ENCODE measurements at regions not wholly inside any gene's neighbourhood (a gene's known extent, or its start where the extent isn't known, plus 50 kb on each side); places are given as distances from the start of the nearest gene placed in this dataset.

DNA sequence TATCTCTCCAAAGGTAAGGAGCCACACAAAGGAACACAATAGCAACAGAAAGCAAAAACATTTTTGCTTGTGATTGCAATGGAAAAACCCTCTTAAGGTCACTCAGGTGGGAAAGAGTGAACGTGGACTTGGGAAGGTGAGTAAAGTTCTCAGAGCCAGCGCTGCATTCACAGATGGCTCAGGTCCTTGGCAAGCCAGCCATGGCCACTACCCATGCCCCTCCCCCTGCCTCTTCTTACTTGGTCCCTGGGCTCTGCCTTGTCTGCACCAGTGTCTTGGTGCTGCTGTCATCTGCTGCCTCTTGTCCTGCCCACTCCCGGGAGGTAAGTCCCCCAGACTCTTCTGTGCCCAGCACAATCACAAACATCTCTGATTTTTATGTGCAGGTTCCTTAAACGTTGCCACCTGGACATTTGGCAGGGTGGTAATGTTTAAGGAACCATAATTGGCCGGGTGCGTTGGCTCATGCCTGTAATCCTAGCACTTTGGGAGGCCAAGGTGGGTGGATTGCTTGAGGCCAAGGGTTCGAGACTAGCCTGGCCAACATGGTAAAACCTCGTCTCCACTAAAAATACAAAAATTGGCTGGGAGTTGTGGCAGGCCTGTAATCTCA is 74.6 kb downstream of the FEM1C start:
- TF ChIP-seq, protein P1, sequence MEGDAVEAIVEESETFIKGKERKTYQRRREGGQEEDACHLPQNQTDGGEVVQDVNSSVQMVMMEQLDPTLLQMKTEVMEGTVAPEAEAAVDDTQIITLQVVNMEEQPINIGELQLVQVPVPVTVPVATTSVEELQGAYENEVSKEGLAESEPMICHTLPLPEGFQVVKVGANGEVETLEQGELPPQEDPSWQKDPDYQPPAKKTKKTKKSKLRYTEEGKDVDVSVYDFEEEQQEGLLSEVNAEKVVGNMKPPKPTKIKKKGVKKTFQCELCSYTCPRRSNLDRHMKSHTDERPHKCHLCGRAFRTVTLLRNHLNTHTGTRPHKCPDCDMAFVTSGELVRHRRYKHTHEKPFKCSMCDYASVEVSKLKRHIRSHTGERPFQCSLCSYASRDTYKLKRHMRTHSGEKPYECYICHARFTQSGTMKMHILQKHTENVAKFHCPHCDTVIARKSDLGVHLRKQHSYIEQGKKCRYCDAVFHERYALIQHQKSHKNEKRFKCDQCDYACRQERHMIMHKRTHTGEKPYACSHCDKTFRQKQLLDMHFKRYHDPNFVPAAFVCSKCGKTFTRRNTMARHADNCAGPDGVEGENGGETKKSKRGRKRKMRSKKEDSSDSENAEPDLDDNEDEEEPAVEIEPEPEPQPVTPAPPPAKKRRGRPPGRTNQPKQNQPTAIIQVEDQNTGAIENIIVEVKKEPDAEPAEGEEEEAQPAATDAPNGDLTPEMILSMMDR (IDR thresholded peaks at IDR 0.05): no peak
- TF ChIP-seq POLR2A (IDR thresholded peaks at IDR 0.05) (no peak), POLR2AphosphoS5 (IDR thresholded peaks at IDR 0.05) (no peak), EP300 (IDR thresholded peaks at IDR 0.05) (no peak)

All from upper lobe of left lung (tissue), 4 donors.